ENCODE measurements at regions not wholly inside any gene's neighbourhood (a gene's known extent, or its start where the extent isn't known, plus 50 kb on each side); places are given as distances from the start of the nearest gene placed in this dataset.
"Not testable (repeated sequence)": the region's sequence is repeated elsewhere in the genome, so short reads cannot be mapped to it uniquely, and the experiment has no call there.

DNA sequence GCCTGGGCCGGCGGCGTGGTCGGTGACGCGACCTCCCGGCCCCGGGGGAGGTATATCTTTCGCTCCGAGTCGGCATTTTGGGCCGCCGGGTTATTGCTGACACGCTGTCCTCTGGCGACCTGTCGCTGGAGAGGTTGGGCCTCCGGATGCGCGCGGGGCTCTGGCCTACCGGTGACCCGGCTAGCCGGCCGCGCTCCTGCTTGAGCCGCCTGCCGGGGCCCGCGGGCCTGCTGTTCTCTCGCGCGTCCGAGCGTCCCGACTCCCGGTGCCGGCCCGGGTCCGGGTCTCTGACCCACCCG is 2132.5 kb upstream of the TPTE start:
- TF ChIP-seq, protein P1, sequence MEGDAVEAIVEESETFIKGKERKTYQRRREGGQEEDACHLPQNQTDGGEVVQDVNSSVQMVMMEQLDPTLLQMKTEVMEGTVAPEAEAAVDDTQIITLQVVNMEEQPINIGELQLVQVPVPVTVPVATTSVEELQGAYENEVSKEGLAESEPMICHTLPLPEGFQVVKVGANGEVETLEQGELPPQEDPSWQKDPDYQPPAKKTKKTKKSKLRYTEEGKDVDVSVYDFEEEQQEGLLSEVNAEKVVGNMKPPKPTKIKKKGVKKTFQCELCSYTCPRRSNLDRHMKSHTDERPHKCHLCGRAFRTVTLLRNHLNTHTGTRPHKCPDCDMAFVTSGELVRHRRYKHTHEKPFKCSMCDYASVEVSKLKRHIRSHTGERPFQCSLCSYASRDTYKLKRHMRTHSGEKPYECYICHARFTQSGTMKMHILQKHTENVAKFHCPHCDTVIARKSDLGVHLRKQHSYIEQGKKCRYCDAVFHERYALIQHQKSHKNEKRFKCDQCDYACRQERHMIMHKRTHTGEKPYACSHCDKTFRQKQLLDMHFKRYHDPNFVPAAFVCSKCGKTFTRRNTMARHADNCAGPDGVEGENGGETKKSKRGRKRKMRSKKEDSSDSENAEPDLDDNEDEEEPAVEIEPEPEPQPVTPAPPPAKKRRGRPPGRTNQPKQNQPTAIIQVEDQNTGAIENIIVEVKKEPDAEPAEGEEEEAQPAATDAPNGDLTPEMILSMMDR (IDR thresholded peaks at IDR 0.05), result not testable (repeated sequence)
- not testable (repeated sequence) for TF ChIP-seq EP300, POLR2A (IDR thresholded peaks at IDR 0.05)

Measured in upper lobe of left lung (tissue), 4 donors.